Subcutaneous abdominal adipose tissue (tissue), 5 donors: ENCODE measurements at regions not wholly inside any gene's neighbourhood (a gene's known extent, or its start where the extent isn't known, plus 50 kb on each side); places are given as distances from the start of the nearest gene placed in this dataset.

Source experiments
- H3K27ac ChIP-seq: one replicate; pipeline ENCODE4 v1.7.0; 2013; ENCODE audit warnings: low read depth, mild to moderate bottlenecking, inconsistent platforms, low read length, moderate library complexity
- H3K27me3 ChIP-seq, 5 donors: one replicate each; pipeline ENCODE4 v1.7.0; 2013; ENCODE audit warnings: low read length in 5 of 5, inconsistent platforms in 1 of 5; ENCODE audit not compliant: control insufficient read depth in 5 of 5, insufficient read depth in 4 of 5
- H3K36me3 ChIP-seq, 5 donors: one replicate each; pipeline ENCODE4 v1.7.0; 2013; ENCODE audit warnings: low read length in 5 of 5; ENCODE audit not compliant: control insufficient read depth in 5 of 5, insufficient read depth in 5 of 5
- H3K4me1 ChIP-seq, 5 donors: one replicate each; pipeline ENCODE4 v1.7.0; 2013; ENCODE audit warnings: low read length in 5 of 5, mild to moderate bottlenecking in 3 of 5, moderate library complexity in 1 of 5; ENCODE audit not compliant: control insufficient read depth in 5 of 5, insufficient read depth in 5 of 5
- H3K4me3 ChIP-seq, 5 donors: one replicate each; pipeline ENCODE4 v1.7.0; 2013; ENCODE audit warnings: low read length in 5 of 5, low read depth in 1 of 5
- H3K9ac ChIP-seq, 5 donors: one replicate each; pipeline ENCODE4 v1.7.0; 2013; ENCODE audit warnings: low read length in 5 of 5, mild to moderate bottlenecking in 4 of 5, moderate library complexity in 3 of 5
- H3K9me3 ChIP-seq, 5 donors: one replicate each; pipeline ENCODE4 v1.7.0; 2013; ENCODE audit warnings: low read length in 5 of 5; ENCODE audit not compliant: control insufficient read depth in 5 of 5
- donor health status: healthy.
- donor health status: healthy.
- donor health status: healthy.
- donor health status: healthy.
- donor health status: healthy.

DNA sequence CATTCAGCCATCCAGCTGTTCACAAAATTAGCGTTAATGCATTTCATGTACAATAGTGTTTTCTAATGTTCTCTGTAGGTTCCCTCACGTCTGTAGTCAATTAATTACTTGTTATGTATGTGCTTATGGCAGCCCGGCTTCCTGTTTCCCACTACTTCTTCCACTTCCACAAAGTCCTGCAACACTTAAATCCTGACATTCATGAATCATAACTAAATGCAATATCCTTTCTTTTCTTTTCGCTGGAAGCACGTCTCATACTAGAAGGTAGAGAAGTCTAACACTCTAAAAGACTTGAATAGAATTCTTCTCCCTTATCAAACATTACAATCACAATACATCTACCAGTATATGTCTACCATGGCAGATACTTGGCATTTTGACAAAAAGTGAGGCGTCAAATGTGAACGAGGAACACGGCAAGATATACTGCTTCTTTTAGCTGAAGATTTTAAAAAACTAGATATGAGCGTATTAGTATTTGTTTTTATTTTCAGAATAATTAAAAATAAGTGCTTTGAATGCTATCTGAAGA lies 239.0 kb upstream of the DIAPH2 start:
- H3K27ac ChIP-seq: no peak overlapping the region
- H3K4me3 ChIP-seq: no peak overlapping the region
- no peaks in the 10 kb centered on the region for H3K4me1 ChIP-seq
- H3K27me3 ChIP-seq: peaks cover 0 to 4% (median 3%) of the 10 kb centered on the region in 5 donors
- no peaks in the 10 kb centered on the region for H3K9me3 ChIP-seq
- no peaks in the 10 kb centered on the region for H3K36me3 ChIP-seq
- no peak overlapping the region for H3K9ac ChIP-seq

DNA sequence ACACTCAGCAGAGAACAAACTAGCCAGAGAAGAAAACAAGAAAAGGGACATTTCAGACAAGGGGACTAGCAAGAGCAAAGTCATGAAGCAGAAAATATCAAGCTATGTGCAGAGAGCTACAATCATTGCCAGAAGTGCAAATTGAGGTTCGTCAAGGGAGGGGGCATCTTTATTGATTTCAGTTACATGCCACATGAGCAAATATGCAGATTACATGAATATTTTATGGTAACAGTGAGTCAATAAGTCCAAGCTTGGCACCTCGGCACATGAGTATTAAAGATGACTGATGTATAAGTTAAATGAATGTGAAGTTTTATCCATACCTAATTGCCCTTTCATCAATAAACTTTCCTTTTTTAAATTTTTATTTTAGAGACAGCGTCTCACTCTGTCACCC lies 238.1 kb upstream of the DIAPH2 start:
- no peak overlapping the region for H3K27ac ChIP-seq
- no peaks in the 10 kb centered on the region for H3K36me3 ChIP-seq
- no peak overlapping the region for H3K9ac ChIP-seq
- no peaks in the 10 kb centered on the region for H3K9me3 ChIP-seq
- no peaks in the 10 kb centered on the region for H3K4me1 ChIP-seq
- H3K27me3 ChIP-seq: peaks cover 0 to 4% (median 3%) of the 10 kb centered on the region in 5 donors
- H3K4me3 ChIP-seq: no peak overlapping the region

DNA sequence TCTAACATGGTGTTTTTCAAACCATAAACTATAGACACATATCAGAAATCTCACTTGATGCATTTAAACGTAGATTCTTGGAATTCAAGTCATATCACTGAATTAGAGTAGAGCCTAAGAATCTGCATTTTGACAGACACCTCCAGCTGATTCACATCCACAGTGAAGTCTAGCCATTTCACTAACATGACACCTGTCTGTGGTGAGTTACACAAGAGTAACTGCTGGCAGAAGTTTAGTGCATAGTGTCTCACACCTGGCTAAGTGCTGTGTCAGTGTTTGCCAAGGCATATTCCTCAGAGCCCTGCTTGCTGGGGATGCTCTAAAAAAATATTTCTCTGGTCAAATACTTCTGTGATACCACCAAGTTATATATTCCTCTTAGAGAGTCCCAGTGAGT lies 237.5 kb upstream of the DIAPH2 start:
- Histone ChIP-seq H3K9ac (no peak overlapping the region), H3K27ac (no peak overlapping the region), H3K27me3 (peaks cover 0 to 4% (median 3%) of the 10 kb centered on the region in 5 donors), H3K4me1 (no peaks in the 10 kb centered on the region), H3K36me3 (no peaks in the 10 kb centered on the region), H3K4me3 (no peak overlapping the region), H3K9me3 (no peaks in the 10 kb centered on the region)

DNA sequence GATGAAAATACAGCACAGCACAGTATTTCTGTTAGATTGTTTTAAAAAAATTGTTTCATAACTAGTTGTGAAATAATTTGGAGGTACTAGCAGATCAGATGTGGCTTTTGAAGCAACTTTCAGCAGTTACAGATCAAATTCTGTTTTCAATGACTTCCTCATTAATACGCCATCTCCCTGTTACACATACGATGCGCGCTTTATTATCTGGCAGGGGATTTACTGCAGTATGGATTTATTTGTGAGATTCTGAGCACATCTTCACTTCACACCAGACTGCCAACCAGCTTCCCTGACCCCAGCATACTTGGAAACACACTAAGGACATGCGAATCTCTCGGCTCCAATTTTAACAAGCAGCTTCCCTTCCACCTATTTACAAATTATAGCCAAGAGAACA lies 235.5 kb upstream of the DIAPH2 start:
- no peaks in the 10 kb centered on the region for H3K4me1 ChIP-seq
- H3K4me3 ChIP-seq: peak overlapping the region in 1 of 5 donors; percentile 2
- no peak overlapping the region for H3K27ac ChIP-seq
- no peak overlapping the region for H3K9ac ChIP-seq
- no peaks in the 10 kb centered on the region for H3K36me3 ChIP-seq
- H3K27me3 ChIP-seq: peaks cover 0 to 4% (median 3%) of the 10 kb centered on the region in 5 donors
- no peaks in the 10 kb centered on the region for H3K9me3 ChIP-seq

DNA sequence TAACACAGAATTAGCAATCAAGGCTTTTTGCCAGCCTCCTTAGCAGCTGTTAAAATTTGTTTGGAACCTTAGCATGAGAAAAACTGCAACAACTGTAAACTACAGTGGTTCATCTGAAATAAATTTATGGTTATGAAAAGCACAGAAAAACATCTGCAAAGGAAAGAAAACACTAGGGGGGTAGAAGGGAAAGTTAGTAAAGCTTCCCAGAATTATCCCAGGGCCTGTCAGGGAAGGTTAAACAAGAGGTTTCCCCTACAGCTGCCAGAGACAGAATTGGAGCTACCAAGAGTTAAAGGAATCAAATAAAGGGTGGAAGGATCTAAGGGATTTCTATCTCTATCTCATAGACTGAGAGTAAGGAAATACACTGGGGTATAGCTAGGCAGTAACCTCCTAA lies 234.7 kb upstream of the DIAPH2 start:
- H3K27ac ChIP-seq: no peak overlapping the region
- H3K9ac ChIP-seq: no peak overlapping the region
- H3K4me1 ChIP-seq: no peaks in the 10 kb centered on the region
- H3K9me3 ChIP-seq: no peaks in the 10 kb centered on the region
- H3K36me3 ChIP-seq: no peaks in the 10 kb centered on the region
- no peak overlapping the region for H3K4me3 ChIP-seq
- peaks cover 0 to 4% (median 3%) of the 10 kb centered on the region in 5 donors for H3K27me3 ChIP-seq

DNA sequence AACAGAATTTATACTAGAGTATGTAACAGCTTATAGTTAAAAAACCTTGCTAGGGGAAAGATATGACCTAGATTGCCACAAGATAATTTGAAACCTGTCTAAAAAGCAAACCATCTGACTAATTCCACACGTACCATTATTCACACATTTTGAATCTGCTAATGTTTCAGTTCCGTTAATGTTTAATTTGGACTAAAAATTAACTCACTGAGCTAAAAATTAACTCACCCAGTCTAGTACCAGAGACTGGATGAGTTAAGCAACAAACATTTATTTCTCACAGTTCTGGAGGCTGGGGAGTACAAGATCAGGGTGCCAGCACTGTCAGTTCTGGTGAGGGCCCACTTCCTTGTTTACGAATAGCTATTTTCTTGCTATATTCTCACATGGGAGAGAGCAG lies 231.5 kb upstream of the DIAPH2 start:
- Histone ChIP-seq H3K4me3 (no peak overlapping the region), H3K9ac (no peak overlapping the region), H3K36me3 (no peaks in the 10 kb centered on the region), H3K27ac (no peak overlapping the region), H3K9me3 (peaks cover 0 to 4% (median 2%) of the 10 kb centered on the region in 5 donors), H3K27me3 (peaks cover 0 to 3% (median 0%) of the 10 kb centered on the region in 5 donors), H3K4me1 (no peaks in the 10 kb centered on the region)

DNA sequence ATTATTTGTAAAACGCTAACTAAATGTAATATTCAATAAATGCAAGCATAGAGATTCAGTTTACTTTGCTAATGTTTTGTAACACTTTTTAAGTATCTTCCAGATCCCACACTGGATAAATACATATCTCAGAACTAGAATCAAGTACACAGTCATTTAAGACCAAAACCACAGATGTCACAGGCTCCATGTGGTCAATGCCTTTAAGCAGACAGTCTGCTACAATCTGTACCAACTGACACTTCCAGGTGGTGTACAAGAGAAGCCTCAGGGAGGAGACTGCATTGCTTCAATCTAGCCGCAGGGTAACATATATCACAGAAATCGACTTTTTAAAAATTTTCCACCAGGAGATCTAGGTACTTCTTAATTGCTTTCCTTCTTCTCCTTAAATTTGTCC lies 229.6 kb upstream of the DIAPH2 start:
- Histone ChIP-seq H3K27me3 (peaks cover 0 to 5% (median 0%) of the 10 kb centered on the region in 5 donors), H3K27ac (no peak overlapping the region), H3K36me3 (no peaks in the 10 kb centered on the region), H3K9me3 (peaks cover 0 to 4% (median 2%) of the 10 kb centered on the region in 5 donors), H3K4me1 (no peaks in the 10 kb centered on the region), H3K9ac (no peak overlapping the region), H3K4me3 (no peak overlapping the region)

DNA sequence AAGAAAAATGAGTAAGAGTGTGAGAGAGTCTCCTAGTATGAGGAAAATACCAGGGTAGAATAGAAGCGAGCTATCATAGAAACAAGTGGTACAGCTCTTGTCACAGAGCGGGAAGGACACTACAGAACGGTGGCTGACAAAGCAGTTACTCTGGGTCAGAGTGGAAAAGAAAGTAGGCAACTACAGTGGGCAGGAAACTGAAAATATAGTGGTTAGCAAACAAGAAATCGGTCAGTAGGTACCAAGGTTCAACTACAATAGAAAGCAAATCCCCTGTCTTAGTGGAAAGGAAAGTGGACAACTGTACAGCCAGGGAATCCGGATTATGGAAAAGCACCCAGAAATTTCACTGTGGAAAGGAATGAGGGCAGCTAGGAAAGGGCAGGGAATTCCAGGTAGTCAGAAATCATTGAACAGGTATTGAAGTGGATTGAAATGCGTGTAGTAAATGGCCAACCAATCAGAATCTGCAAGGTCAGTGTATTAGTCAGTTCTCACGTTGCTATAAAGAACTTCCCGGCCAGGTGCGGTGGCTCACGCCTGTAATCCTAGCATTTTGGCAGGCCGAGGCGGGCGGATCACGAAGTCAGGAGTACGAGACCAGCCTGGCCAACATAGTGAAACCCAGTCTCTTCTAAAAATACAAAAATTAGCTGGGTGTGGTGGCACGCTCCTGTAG lies 219.6 kb upstream of the DIAPH2 start:
- no peaks in the 10 kb centered on the region for H3K9me3 ChIP-seq
- peaks cover 0 to 2% (median 0%) of the 10 kb centered on the region in 5 donors for H3K27me3 ChIP-seq
- H3K4me1 ChIP-seq: no peaks in the 10 kb centered on the region
- H3K27ac ChIP-seq: no peak overlapping the region
- H3K36me3 ChIP-seq: no peaks in the 10 kb centered on the region
- no peak overlapping the region for H3K9ac ChIP-seq
- H3K4me3 ChIP-seq: no peak overlapping the region

DNA sequence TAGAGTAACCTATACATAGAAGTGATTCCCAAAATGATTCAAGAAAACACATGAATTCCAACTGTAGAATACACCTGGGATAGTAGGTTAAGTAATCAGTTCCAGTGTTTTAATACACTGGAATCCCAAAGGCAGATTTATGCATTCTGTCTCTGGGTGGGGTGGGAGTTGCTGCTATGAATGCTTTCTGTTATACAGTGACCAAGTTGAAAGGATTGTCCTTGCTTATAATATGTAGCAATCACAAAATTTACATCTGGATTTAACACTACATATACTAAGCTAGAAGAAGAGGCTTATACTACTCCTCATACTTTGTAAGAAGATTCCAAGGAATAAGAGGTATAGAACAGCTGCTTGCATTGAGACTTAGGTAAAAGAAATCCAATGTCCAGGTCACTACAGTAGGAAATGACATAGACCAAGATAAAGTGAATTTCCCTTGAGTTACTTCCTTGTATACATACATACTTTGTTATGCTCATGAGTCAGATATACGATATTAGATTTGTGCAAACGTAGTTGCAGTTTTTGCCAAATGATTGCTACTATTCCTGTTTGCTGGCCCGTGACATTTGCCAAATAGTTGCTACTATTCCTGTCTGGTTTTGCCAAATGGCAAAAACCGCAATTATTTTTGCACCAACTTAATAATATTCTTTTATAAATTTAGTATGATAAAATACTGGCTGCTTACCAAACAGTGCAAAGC lies 210.5 kb upstream of the DIAPH2 start:
- Histone ChIP-seq H3K4me1 (no peaks in the 10 kb centered on the region), H3K9ac (no peak overlapping the region), H3K27me3 (peaks cover 0 to 4% (median 0%) of the 10 kb centered on the region in 5 donors), H3K27ac (no peak overlapping the region), H3K9me3 (no peaks in the 10 kb centered on the region), H3K36me3 (no peaks in the 10 kb centered on the region), H3K4me3 (no peak overlapping the region)

DNA sequence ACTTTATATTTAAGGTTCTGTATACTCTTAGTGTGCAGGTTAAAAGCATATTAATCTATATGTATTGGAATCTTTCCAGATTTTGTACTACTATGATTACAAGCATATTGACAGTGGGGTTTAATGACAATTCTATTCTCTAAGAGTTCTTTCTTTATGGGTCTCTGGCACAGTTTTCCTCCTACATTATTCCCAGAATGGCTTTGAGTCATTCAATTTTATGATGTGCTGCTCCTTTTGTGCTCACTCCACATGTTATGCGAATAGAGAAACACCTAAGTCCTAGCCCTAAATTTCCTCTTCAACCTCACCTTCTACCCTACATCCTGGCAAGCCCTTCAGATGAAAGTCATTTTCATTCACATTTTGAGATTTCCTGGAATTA lies 209.9 kb upstream of the DIAPH2 start:
- H3K36me3 ChIP-seq: no peaks in the 10 kb centered on the region
- no peaks in the 10 kb centered on the region for H3K4me1 ChIP-seq
- H3K9me3 ChIP-seq: no peaks in the 10 kb centered on the region
- H3K4me3 ChIP-seq: no peak overlapping the region
- H3K27ac ChIP-seq: no peak overlapping the region
- H3K27me3 ChIP-seq: peaks cover 0 to 4% (median 0%) of the 10 kb centered on the region in 5 donors
- H3K9ac ChIP-seq: no peak overlapping the region
